ENCODE measurements at regions not wholly inside any gene's neighbourhood (a gene's known extent, or its start where the extent isn't known, plus 50 kb on each side); places are given as distances from the start of the nearest gene placed in this dataset.
A peak's percentile ranks its signal among the peaks of the same experiment; 100 is the strongest.

GRCh38 chr2:157164891-157165290, 92.6 kb upstream of the GALNT5 start:
- no peak for DNase-seq

- no peak for DNase-seq
Measured at GRCh38 chr2:157168501-157168900, 89.0 kb upstream of the GALNT5 start.

- DNase-seq = no peak
Measured at GRCh38 chr2:157169889-157170288, 87.6 kb upstream of the GALNT5 start.

GRCh38 chr2:157170299-157170698, 87.2 kb upstream of the GALNT5 start:
- DNase-seq = no peak

- no peak for DNase-seq
Measured at GRCh38 chr2:157172239-157172638, 85.3 kb upstream of the GALNT5 start.

GRCh38 chr2:157172866-157173578, 84.5 kb upstream of the GALNT5 start:
- peak in 1 of 2 experiments; percentile 44 for DNase-seq

- peak; percentile 77 to 93 for DNase-seq
Measured at GRCh38 chr2:157173740-157174184, 83.7 kb upstream of the GALNT5 start.

- DNase-seq = peak in 1 of 2 experiments; percentile 42
Measured at GRCh38 chr2:157174321-157174720, 83.2 kb upstream of the GALNT5 start.

- DNase-seq = no peak
Measured at GRCh38 chr2:157176602-157177001, 80.9 kb upstream of the GALNT5 start.

- DNase-seq = no peak
Measured at GRCh38 chr2:157178874-157179273, 78.6 kb upstream of the GALNT5 start.

GRCh38 chr2:157179324-157180105, 78.0 kb upstream of the GALNT5 start:
- DNase-seq = peak in 1 of 2 experiments; percentile 36

GRCh38 chr2:157180359-157180758, 77.1 kb upstream of the GALNT5 start:
- DNase-seq = peak; percentile 52 to 69

- DNase-seq = no peak
Measured at GRCh38 chr2:157181234-157181633, 76.3 kb upstream of the GALNT5 start.

- DNase-seq = peak; percentile 84 to 95
Measured at GRCh38 chr2:157182204-157182709, 75.2 kb upstream of the GALNT5 start.

GRCh38 chr2:157182834-157183396, 74.6 kb upstream of the GALNT5 start:
- peak in 1 of 2 experiments; percentile 9 for DNase-seq

- DNase-seq = no peak
Measured at GRCh38 chr2:157184161-157184895, 73.2 kb upstream of the GALNT5 start.

- peak; percentile 36 to 76 for DNase-seq
Measured at GRCh38 chr2:157185476-157186227, 71.9 kb upstream of the GALNT5 start.

GRCh38 chr2:157190151-157190550, 67.4 kb upstream of the GALNT5 start:
- no peak for DNase-seq

GRCh38 chr2:157191186-157191585, 66.3 kb upstream of the GALNT5 start:
- peak in 1 of 2 experiments; percentile 2 for DNase-seq

- DNase-seq = no peak
Measured at GRCh38 chr2:157192445-157193423, 64.8 kb upstream of the GALNT5 start.

GRCh38 chr2:157193461-157193860, 64.0 kb upstream of the GALNT5 start:
- DNase-seq = no peak
